GM21723 (cell line): ENCODE measurements at regions not wholly inside any gene's neighbourhood (a gene's known extent, or its start where the extent isn't known, plus 50 kb on each side); places are given as distances from the start of the nearest gene placed in this dataset.
"Not testable (repeated sequence)": the region's sequence is repeated elsewhere in the genome, so short reads cannot be mapped to it uniquely, and the experiment has no call there.

ENCODE experiments used
- ATAC-seq: cut with Tn5 transposase; IDR thresholded peaks from one replicate; pipeline ENCODE4 v1.9.1; 2021; ENCODE audit warnings: mild to moderate bottlenecking, moderate library complexity; ENCODE audit not compliant: unreplicated experiment

DNA sequence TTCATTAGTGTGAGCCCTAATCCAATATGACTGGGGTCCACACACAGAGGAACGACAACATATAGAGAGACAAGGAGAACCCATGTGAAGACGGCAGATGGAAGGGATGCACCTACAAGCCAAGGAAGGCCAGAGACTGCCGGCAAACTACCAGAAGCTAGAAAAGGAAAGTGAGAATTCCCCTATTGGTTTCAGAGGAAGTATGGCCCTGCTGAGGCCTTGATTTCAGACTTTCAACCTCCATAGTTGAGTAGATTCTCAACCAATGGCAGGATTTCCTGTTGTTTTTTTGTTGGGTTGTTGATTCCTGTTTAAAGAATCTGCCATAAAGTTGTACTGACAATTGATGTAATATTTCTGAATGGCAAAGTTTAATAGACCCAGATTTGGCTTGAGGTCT lies 241.5 kb downstream of the SATB2 start:
- ATAC-seq: no peak

DNA sequence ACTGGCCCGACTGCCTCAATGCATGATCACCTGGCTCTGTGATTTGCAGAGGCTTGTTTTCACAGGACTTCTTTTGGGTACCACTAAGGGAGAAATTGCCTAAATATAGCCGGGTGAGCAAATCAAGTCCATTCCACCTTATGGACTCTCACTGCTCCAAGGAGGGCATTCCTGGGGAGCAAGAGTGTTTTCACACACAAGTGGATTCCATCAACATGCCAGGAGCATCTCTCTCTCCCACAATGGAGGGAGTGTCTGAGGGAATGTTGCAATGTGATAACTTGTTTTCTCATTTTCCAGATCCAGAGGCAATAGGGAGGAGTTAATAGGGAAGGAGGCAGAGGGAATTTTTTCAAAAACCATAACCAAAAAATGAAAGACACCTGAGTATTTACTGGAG lies 250.7 kb downstream of the SATB2 start:
- no peak for ATAC-seq

DNA sequence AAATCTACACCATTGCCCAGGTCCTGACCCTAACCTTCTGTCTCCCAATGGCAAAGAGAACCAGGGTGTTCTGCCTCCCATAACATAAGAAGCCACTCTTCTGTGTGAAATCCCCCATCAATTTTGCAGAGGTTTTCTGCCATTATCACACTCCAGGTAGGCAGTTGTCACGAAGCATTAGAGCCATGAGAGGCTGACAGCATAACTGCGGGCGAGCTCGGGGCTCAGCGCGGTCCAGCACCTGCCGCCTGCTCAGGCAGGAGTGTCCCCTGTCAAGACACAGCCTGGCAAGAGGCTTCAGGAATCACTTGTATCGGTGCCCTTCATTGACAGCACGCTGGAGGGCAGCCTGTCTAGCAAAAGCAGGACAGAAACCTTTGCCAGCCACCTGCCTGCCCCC lies 251.2 kb downstream of the SATB2 start:
- no peak for ATAC-seq

DNA sequence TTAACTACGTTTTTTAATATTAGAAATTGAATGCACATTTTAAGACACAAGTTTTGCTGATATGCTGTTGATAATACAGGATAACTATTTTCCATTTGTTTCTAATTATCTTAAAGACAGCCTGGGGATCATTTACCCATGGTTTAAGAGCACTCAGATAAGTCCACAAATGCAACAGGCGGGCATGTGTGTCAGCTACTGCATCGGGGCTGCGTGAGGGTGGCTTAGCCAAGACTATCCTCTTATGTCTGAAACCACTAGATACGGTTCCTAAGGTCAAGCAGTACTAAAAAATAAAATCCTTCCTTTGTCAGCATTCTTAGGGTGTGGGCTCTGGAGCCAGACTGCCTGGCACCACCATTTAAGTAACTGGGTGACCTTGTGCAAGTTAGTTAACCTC lies 254.8 kb downstream of the SATB2 start:
- no peak for ATAC-seq

DNA sequence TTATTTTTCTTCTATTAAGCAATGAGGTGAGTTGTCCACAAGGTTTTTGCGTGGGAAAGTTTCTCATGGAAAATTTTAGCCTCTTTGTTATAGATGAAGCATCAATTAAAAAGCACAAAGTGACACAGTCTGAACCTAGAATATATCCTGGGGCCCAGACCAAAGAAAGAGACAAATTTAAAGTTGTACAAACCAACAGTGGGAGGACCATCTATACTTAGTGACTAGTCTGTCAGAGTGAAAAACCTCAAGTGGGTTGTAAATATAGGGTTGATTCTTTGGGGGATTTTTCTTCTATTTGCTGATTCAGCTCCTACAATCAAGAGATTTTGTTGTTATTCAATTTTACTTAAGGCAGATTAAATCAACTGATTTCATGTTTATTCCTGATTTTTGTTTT lies 256.2 kb downstream of the SATB2 start:
- ATAC-seq: no peak

DNA sequence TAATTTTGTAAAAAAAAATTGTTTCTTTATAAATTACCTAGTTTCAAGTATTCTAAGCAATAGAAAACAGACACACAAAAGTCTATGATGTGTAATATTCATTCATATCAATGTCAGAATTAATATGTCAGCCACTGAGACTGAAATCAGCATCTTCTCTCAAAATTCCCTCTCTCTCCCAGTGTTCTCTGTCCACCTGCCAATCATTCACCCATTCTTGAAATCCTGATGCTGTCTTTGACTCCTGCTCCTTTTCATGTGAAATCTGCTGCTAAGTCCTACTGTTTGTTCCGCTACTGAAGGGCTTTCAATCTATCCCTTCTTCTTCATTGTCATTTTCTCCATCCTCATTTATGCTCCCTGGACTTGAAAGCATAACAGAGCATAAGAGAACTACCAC lies 257.9 kb downstream of the SATB2 start:
- no peak for ATAC-seq

DNA sequence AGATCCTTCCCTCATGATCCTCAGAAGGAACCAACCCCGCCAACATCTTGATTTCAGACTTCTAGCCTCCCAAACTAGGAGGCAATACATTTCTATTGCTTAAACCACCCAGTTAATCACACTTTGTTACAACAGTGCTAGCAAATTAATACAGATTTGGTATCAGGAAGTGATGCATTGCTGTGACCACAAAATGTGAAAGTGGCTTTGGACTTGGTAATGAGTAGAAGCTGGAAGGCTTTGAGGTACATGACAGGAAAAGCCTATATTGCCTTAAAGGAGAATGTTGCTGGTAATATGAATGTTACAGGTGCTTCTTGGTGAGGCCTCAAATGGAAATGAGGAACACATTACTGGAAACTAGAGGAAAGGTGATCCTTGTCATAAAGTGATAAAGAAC lies 260.3 kb downstream of the SATB2 start:
- ATAC-seq: no peak

DNA sequence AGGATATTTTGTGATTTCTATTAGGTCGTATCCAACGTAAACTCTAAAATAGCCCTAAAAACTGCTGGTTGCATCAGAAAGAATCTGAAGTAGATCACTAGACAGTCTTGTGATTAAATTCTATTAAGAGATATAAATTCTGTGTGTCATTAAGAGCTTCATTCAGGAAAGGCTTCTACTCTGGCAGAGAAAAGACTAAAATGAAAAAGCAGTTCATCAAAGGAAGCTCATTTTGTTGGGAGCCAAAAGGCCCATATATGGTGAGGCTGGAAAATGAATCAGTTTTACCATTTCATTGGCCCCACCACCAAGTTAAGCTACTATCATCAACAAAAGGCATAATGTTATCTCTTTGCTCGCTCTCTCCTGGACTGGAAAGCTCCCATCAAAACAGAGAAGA lies 261.1 kb downstream of the SATB2 start:
- ATAC-seq: no peak

DNA sequence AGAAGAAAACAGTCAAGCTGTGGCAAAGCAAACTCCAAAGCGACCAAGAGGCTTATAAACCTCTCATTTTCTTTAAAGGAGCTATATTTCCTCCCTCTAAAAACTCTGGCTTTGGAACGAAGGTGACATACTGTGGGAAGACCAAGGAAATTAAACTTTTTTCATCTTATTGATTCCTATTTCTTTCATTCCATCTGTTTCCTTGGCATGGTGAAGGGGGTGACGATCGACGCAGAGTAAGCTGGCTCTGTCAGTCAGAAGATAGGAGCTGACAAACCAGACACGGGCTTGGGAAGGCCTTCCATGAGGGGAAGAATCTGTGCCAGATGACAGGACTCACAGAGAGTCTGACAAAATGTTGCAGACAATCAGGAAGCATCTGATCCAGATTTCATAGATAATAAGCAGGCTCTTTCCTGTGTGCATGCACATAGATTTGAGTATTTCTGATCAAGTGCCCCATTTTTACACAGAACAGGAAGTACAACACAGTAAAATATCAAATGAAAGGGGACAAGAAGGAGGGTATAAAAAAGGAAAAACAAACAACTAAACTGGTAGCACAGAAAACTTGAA lies 261.7 kb downstream of the SATB2 start:
- ATAC-seq: no peak

DNA sequence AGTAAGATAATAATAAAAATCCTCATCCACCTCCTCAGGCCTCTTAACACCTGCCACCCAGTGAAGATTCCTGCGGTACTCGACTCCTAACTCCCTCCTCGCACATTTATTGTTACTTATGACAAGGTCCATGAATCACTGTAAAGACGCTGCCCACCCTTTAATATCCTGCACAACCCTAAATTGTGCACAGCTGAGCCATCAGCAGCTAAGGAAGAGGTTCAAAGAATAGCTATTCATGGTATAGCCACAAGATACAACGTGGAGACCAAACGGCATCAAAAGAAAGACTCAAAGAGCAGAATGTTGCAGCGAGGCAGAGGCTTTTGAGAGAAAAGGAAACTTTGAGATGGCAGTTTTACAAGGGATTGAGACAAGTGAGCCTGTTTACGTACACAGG lies 266.3 kb downstream of the SATB2 start:
- no peak for ATAC-seq

DNA sequence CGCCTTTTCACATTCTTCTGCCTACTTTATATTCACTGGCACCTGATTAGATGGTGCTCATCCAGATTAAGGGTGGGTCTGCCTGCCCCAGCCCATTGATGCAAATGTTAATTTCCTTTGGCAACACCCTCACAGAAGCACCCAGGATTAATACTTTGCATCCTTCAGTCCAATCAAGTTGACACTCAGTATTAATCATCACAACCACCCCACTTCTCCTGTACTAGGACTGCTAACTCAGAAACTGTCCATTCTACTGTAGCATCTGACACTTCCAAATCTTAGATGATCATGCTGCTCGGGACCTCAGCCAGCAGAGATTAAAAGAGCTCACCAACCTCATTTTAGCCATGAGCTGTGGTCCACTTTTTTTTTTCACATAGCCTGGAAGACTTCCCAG lies 268.5 kb downstream of the SATB2 start:
- no peak for ATAC-seq

DNA sequence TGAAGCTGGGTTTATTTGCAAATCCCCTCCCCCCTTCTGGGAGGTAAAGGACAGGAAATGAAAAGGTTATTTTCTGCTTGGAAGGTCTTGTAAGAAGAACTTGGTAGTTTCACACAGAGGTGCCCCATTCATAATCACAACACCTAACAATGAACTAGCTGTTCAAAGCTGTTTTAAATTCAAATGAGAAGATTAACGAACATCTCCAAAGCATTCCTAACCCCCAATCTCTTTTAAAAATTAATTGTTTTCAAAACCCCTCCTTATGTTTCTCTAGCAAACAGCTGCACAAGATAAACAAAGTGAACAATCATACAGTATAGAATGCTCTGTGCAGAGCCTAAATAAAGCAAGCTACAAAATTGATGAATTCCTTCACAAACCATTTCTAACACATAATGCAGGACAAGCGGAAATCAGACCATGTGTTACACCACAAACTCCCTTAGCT lies 271.4 kb downstream of the SATB2 start:
- no peak for ATAC-seq

DNA sequence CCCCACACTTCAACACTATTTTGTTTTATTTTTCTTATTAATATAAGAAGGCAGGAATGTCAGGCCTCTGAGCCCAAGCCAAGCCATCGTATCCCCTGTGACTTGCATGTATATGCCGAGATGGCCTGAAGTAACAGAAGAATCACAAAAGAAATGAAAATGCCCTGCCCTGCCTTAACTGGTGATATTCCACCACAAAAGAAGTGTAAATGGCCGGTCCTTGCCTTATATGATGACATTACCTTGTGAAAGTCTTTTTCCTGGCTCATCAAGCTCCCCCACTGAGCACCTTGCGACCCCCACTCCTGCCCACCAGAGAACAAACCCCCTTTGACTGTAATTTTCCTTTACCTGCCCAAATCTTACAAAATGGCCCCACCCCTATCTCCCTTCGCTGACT lies 272.6 kb downstream of the SATB2 start:
- ATAC-seq: not testable (repeated sequence)

DNA sequence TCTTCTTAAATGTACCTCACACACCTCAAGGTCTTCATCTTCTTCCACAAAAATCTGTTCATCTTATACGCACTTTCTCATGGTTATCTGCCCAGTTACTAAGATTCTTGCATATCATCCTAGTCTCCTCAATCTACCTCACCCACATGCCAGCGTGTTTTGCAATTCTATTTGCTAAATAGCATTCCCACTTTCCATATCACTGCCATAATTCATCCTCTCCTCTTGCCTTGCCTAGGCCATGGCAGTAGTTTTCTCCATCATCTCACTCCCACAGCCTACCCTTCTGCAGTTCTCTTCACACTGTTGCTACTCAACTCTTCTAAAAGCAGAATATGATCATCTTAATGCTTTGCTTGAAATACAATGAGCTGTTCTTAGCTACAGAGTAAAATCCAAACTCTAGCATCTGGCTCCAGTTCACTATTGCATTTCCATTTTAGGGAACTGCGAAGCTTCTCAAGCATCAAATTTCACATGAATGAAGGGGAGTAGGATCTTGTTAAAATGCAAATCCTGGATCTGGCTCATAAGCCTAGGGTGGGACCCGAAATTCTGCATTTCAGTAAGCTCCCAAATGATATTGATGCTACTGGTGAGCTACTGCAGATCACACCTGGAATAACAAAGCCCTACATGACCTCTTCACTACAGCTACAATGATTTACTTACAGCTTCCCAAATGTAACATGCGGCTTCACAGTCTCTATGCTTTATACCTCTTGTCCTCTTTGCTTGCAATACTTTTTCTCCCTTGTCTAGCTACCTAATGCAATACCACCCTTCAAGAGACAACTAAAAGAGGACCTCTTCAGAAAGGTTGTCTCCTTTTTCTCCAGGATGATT lies 293.9 kb downstream of the SATB2 start:
- ATAC-seq: no peak

DNA sequence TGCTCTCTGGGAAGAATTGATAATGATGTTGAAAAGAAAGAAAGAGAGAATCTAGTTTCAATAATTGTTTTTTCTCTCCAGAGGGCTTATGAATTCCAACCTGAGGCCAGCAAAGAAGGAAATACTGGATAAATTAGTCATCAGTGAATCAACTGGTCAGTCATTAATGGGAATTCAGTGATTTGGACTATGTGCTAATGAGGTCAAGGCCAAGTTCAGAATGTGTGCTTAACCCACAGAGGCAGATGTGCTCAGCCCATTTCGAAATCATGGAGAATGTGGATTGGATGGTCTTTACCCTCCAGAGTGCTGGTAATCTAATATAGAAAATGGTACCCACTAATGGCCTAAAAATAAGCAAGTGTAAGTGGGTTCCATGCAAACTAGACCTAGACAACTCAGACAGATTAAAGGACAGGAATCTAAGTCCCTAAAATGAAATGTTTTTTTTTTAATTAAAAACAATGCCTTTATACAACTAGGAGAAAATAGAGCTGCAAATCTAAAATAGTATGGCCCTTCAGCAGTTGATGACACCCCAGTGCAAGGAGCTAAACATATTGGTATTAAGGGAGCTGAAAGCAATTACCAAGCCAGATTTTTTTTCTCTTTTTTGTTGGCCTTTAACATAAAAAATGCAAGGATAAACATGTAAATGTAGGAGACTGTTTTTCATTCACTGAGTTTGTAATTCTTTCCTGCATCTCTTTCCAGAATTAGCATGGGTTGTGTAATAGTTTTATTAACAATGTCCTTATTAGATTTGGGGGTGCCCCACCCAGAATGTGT lies 296.9 kb downstream of the SATB2 start:
- no peak for ATAC-seq

DNA sequence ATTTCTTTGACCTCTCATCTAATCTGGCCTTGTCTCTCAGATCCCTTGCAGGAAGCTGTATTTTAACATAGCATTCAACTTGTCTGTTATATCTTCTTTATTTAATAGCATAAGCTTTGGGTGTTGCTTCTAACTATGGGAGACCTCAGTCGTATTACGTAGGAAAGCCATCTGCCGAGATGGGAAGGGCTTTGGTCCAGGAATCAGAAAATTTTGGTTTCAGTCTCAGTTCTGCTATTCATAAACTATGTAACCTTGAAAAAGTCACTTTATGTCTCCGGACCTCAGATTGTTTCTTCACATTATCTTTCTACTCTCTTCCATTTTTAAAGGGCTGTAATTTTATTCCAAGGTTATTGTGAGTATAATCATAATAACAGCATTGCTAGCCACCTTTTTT lies 297.7 kb downstream of the SATB2 start:
- no peak for ATAC-seq

DNA sequence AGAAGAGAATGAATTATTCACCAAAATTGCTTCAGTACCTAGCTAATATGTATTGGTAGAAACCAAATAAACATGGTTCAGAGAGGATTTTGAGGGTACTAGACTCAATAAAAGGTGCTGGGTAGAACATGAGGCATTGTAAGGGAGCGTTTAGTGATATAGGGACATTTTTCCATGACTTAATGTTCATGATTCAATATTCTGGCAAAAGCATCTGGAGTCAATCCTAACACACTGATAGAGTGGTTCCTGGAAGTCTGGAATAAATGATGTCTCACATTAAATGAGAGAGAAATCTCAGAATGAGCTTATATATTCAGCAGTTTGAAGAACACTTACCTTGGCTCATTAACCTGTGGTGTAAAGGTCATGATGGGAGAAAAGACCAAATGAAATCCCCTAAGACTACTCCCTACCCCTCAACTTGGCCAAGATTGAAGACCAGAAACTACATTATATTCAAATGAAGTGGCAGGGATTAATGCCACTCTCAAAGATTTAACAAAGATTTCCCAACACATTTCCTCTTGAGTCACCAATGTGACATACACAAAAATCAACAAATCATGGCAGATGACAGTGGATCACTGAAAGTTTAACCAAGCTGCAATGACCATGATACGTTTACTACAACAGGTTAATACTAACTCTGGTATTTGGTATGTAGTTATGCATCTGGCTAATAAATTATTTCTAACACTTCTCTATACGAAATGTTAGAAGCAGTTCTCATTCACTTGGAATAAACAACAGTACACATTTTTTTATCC lies 309.5 kb downstream of the SATB2 start:
- no peak for ATAC-seq

DNA sequence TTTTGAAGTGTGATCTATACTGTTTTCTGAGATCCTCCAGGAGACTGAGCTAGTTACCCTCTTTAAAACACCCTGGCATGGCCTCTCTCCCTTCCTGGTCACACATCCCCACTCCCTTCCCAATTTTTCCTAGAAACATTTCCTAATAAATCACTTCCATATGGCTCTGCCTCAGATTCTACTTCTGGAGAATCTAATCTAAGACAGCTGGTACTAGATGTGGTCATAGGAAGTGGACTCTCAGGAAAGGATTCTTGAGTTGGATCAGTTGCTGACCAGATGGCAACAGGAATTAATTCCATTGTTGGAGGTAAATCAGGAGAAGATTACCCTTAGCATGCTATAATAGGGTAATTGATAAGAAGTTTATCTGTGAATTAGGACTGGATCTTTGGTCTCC lies 310.5 kb downstream of the SATB2 start:
- ATAC-seq: no peak

DNA sequence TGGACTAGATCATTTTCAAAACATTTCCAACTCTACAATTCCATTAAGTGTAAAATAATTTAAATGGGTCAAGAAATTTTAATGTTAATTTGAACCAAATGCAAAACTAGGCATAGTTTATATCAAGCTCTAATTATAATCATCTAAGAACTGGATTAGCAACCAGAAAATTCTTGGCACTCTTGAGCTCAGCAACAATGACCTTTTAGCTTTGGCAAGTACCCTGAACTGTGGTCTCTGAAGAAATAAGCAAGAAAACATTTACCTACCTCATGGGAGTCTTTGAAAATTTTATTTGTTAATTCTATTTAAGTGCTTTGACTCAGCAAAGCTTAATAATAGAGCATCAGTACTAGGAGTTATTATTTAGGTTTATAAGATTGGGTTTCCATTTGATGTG lies 313.2 kb downstream of the SATB2 start:
- ATAC-seq: no peak

DNA sequence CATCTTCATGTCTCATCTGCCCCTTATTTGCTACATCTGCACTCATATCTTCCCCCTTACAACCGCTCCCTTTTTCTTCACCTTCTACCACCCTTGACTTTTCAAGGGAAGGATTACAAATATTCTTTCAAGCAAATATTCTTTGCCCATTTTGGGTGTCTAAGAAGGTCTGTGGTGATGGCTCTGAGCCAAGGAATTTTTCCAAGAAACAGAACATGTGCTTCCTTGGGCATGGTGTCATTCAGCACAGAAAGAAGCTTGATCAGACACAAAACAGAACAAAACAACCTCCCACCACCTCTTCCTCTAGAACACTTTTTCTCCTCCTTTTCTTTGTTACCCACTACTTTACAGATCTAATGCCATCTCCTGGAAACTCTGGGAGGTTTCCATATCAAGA lies 313.7 kb downstream of the SATB2 start:
- no peak for ATAC-seq

DNA sequence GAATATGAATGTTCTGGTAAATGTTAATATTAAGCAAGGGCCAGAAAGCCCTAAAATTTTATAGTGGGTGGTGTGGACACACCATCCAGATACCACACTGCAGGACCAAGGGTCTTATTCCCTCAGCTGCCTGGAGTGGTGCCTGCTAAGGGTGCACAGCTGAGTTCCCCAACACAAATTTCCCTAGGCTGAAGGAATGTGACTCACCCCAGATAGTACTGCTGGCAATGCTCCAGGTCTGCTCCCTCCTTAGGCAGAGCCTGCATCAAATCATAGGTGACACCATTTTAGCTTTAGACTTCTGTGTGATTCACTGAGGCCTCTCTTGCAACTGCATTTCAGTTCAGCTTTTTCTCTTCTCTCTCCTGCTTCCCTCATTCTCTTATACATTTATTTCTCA lies 321.1 kb downstream of the SATB2 start:
- no peak for ATAC-seq
